ENCODE measurements at regions not wholly inside any gene's neighbourhood (a gene's known extent, or its start where the extent isn't known, plus 50 kb on each side); places are given as distances from the start of the nearest gene placed in this dataset.
"Not testable (repeated sequence)": the region's sequence is repeated elsewhere in the genome, so short reads cannot be mapped to it uniquely, and the experiment has no call there.

GRCh38 chr9:21692390-21692789 lies 110.0 kb upstream of the MTAP start:
- no peak for DNase-seq (ENCODE audit: low read depth, low spot score)

DNA sequence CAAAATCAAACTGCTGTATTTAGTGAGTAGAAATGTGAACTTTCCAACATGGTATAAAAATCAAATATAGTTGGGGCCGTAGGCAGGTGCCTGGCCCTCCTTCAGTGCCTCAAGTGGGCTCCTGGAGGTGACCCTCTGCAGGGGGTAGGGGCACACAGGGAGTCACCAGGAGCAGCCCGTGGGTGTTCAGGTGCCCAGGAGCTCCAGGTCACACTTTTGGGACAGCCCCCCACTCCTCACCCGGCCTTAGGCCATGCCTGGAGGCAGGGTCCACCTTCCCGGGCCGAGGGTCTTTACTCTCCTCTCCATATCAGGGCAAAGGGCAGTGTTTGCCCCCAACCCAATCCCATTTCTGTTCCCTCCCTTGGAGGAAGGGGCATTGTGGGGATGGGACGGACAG lies 108.0 kb upstream of the MTAP start:
- DNase-seq (ENCODE audit: low read depth, low spot score): no peak

DNA sequence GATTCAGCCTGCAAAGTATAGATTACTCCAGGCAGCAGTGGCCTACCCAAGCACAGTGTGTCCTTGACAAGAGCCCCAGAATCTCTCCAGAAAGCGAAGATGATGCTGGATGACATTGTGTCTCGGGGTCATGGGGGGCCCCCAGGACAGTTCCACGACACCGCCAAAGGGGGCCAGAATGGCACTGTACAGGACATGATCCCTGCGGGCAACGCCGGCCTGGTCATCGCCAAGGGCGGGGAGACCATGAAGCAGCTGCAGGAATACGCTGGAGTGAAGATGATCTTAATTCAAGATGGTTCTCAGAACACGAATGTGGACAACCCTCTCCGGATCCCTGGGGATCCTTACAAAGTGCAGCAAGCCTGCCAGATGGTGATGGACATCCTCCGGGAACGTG lies 107.0 kb upstream of the MTAP start:
- no peak for DNase-seq (ENCODE audit: low read depth, low spot score)

DNA sequence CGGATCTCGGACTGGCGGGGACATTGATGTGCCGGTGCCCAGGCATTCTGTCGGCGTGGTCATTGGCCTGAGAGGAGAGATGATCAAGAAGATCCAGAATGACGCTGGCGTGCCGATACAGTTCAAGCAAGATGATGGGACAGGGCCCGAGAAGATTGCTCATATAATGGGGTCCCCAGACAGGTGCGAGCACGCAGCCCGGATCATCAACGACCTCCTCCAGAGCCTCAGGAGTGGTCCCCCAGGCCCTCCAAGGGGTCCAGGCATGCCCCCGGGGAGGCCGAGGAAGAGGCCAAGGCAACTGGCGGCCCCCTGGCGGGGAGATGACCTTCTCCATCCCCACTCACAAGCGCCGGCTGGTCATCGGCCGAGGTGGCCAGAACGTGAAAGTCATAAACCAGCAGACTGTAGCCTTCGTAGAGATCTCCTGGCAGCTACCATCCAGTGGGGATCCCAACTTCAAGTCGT lies 106.5 kb upstream of the MTAP start:
- DNase-seq (ENCODE audit: low read depth, low spot score): no peak

DNA sequence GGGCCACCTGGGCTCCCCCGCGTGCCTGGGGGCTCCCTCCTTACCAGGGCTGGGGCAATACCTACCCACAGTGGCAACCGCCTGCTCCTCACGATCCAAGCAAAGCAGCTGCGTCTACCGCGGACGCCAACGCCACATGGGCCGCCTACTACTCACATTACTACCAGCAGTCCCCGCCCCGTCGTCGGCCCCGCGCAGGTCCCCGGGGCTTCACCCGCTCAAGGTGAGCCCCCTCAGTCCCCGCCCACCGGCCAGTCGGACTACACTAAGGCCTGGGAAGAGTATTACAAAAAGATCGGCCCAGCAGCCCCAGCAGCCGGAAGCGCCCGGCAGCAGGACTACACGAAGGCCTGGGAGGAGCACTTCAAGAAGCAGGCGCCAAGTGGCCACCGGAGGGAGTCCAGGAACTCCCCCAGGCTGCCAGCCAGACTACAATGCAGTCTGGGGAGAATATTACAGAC lies 106.0 kb upstream of the MTAP start:
- DNase-seq (ENCODE audit: low read depth, low spot score): no peak

DNA sequence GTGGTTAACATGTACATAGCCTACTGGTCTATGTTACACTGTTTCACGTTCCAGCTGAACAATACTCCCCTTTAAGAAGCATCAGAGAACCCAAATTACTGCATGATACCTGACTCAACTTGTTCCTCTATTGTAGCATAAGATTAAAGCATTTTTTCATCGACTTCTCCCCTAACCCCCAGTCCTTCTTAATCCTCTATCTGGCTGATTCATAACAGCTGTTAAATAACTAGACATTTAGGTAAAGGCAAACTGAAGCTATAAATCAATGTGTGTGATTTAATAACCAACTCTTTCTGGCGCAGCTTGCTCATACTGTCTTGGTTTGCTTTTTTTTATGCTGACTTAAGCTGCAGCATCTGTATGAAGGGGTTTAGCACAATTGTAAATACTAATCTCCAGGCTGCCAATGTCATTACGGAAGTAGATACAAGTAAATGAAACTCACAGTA lies 94.2 kb upstream of the MTAP start:
- no peak for DNase-seq (ENCODE audit: low read depth, low spot score)

- no peak for DNase-seq (ENCODE audit: low read depth, low spot score)
These were observed 93.6 kb upstream of the MTAP start for GRCh38 chr9:21708856-21709255.

DNA sequence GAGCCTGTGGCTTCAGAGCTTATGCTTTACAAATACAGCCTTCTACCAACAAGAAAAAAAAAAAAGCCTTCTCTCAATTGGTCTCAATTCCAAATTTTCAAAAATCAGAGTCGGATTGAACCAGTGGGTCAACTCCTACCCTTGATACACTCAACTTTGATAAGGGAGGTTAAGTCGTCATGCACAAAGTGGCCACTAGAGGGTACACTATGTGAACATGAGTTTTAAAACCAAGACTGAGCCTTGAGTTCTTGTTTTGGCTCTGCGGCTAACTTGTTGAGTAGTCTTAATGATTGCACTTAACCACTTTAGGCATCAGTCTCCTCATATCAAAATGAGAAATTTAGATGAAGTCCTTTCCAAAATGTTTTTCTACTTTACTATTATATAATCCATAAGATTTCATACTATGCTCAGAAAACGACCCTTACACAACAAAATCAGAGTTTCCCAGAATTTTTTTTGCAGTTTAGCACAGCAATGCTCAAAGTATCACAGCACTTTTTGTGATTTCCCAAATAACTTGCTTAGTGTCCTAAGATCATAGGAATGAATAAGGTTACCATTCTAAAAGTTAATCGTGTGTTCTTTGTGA lies 92.9 kb upstream of the MTAP start:
- peak; percentile 10 for DNase-seq (ENCODE audit: low read depth, low spot score)

- no peak for DNase-seq (ENCODE audit: low read depth, low spot score)
These were observed 91.8 kb upstream of the MTAP start for GRCh38 chr9:21710548-21711191.

GRCh38 chr9:21711504-21711903 lies 90.9 kb upstream of the MTAP start:
- no peak for DNase-seq (ENCODE audit: low read depth, low spot score)

GRCh38 chr9:21715408-21715807 lies 87.0 kb upstream of the MTAP start:
- DNase-seq (ENCODE audit: low read depth, low spot score): no peak

- no peak for DNase-seq (ENCODE audit: low read depth, low spot score)
These were observed 81.7 kb upstream of the MTAP start for GRCh38 chr9:21720758-21721157.

DNA sequence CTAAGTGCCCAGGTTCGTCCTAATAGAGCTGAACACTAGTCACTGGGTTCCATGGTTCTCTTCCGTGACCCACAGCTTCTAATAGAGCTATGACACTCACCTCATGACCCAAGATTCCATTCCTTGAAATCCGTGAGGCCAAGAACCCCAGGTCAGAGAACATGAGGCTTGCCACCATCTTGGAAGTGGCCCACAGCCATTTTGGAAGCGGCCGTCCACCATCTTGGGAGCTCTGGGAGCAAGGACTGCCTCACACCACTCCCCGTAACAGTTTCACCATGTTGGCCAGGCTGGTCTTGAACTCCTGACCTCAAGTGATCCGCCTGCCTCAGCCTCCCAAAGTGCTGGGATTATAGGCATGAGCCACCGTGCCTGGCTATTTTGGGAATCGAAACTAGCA lies 75.0 kb upstream of the MTAP start:
- not testable (repeated sequence) for DNase-seq (ENCODE audit: low read depth, low spot score)

- DNase-seq (ENCODE audit: low read depth, low spot score): no peak
These were observed 73.7 kb upstream of the MTAP start for GRCh38 chr9:21728781-21729180.

- no peak for DNase-seq (ENCODE audit: low read depth, low spot score)
These were observed 72.8 kb upstream of the MTAP start for GRCh38 chr9:21729648-21730047.

- no peak for DNase-seq (ENCODE audit: low read depth, low spot score)
These were observed 71.5 kb upstream of the MTAP start for GRCh38 chr9:21730899-21731298.

GRCh38 chr9:21741151-21741550 lies 61.3 kb upstream of the MTAP start:
- no peak for DNase-seq (ENCODE audit: low read depth, low spot score)

DNA sequence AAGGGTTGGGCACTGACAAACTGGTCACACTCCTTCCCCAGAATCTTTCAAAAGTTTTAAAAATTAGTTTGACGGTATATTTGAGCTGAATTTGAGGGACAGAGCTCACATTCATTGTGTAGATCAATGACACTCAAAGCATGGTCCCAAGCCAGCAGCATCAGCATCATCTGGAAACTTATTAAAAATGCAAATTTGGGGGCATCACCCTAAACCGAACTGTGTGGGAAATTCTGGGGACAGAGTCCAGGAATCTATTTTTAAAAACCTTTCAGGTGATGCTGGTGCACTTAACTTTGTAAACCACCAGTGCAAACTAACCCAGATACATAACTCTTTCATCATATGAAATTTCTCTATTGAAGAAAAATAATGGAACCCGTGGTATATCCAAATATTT lies 58.1 kb upstream of the MTAP start:
- no peak for DNase-seq (ENCODE audit: low read depth, low spot score)

- no peak for DNase-seq (ENCODE audit: low read depth, low spot score)
These were observed 57.6 kb upstream of the MTAP start for GRCh38 chr9:21744841-21745240.

- DNase-seq (ENCODE audit: low read depth, low spot score): no peak
These were observed 55.9 kb upstream of the MTAP start for GRCh38 chr9:21746550-21746949.

- DNase-seq (ENCODE audit: low read depth, low spot score): no peak
These were observed 55.3 kb upstream of the MTAP start for GRCh38 chr9:21747175-21747574.

GRCh38 chr9:21750021-21750735 lies 52.3 kb upstream of the MTAP start:
- no peak for DNase-seq (ENCODE audit: low read depth, low spot score)

DNA sequence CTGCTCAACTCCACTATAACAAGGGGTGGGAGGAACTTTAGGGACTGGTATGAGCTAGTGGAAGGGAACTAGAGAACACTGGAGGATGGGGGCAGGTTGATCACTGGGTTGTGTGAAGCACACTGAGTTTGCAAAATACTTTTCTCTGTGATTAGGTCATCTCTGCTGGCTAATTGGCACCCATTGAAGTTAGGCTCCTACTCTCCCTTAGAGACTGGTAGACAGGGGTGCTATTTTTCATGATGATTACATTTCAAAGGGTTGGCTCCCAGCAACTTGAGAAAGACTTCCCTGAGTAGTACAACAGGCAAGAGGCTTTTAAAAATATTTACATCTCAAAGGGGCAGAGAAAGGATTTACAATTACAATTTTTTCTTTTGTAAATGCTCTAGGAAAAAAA lies 50.4 kb upstream of the MTAP start:
- no peak for DNase-seq (ENCODE audit: low read depth, low spot score)

Data from pulmonary artery endothelial cell (primary cell).